Endothelial cell of umbilical vein (primary cell): ENCODE measurements at regions not wholly inside any gene's neighbourhood (a gene's known extent, or its start where the extent isn't known, plus 50 kb on each side); places are given as distances from the start of the nearest gene placed in this dataset.
"Not testable (repeated sequence)": the region's sequence is repeated elsewhere in the genome, so short reads cannot be mapped to it uniquely, and the experiment has no call there.

ENCODE experiments used
- BruUV-seq: library from RNA; stranded (reverse); fragments of 400-500 nt; replicated peaks from 2 replicates; lab custom pipeline; 2021; lab: Mats Ljungman, UMichigan
- CTCF ChIA-PET: fragments of 300-600, 350-600 bp; sonication (Branson Sonifier 250); formaldehyde crosslinking; loops from one replicate; lab custom pipeline; 2021; ENCODE audit warnings: antibody characterized with exemption, inconsistent platforms; lab: Charles Lee
- POLR2A ChIA-PET: fragments of 300-600, 350-600 bp; sonication (Branson Sonifier 250); formaldehyde crosslinking; loops from one replicate; lab custom pipeline; 2021; ENCODE audit warnings: antibody characterized with exemption, inconsistent platforms; lab: Charles Lee
- DNase-seq: peaks from one replicate; pipeline ENCODE4 v3.0.0-alpha.2; 2011; ENCODE audit warnings: low read depth, low spot score
- FAIRE-seq: peaks from 2 replicates; lab custom pipeline; 2011; peaks lifted over from hg19 to GRCh38; lab: Jason Lieb, UNC
- H2AFZ ChIP-seq: 2 replicates; pipeline ENCODE4 v1.6.0; 2012; ENCODE audit warnings: low read depth, low read length, control low read depth, inconsistent platforms
- H3K27ac ChIP-seq: 2 replicates; pipeline ENCODE4 v1.5.1; 2011; ENCODE audit warnings: low read depth, mild to moderate bottlenecking, control low read depth, low read length, moderate library complexity; ENCODE audit not compliant: insufficient read depth
- H3K27me3 ChIP-seq, 2 experiments: 2 replicates each; pipeline versions ENCODE4 v1.6.0 to v1.6.1; 2011; ENCODE audit warnings: low read length in 2 of 2, mixed read lengths in 1 of 2; ENCODE audit not compliant: control insufficient read depth in 2 of 2, insufficient read depth in 2 of 2
- H3K36me3 ChIP-seq, 2 experiments: 2 replicates in 1 of 2; 3 replicates in 1 of 2; pipeline ENCODE4 v1.5.1; 2011; ENCODE audit warnings: low read length in 2 of 2, mild to moderate bottlenecking in 1 of 2, moderate library complexity in 1 of 2; ENCODE audit not compliant: control insufficient read depth in 2 of 2, insufficient read depth in 2 of 2; ENCODE audit errors: extremely low read depth in 1 of 2
- H3K4me1 ChIP-seq: 3 replicates; pipeline ENCODE4 v1.5.1; 2011; ENCODE audit warnings: mild to moderate bottlenecking, low read length; ENCODE audit not compliant: control insufficient read depth, insufficient read depth; ENCODE audit errors: extremely low read depth
- H3K4me2 ChIP-seq: 2 replicates; pipeline ENCODE4 v1.6.1; 2011; ENCODE audit warnings: low read length, control low read depth, mixed read lengths; ENCODE audit not compliant: insufficient read depth
- H3K4me3 ChIP-seq, 3 experiments: fragments of 200-600 bp in 1 of 3; sonication (generic), shearing (Covaris generic) in 1 of 3; replicated peaks in 1 of 3; 2 replicates each; pipeline ENCODE4 v1.5.1; 2011 to 2016; ENCODE audit warnings: control low read depth in 3 of 3, low read length in 3 of 3, mild to moderate bottlenecking in 2 of 3, inconsistent platforms in 1 of 3, low read depth in 1 of 3, moderate library complexity in 1 of 3; ENCODE audit not compliant: insufficient read depth in 1 of 3
- H3K79me2 ChIP-seq: 2 replicates; pipeline ENCODE4 v1.6.0; 2012; ENCODE audit warnings: low read length, inconsistent platforms; ENCODE audit not compliant: control insufficient read depth, insufficient read depth
- H3K9ac ChIP-seq: replicated peaks from 2 replicates; pipeline ENCODE3; 2011; ENCODE audit warnings: low read length, control low read depth; ENCODE audit not compliant: insufficient read depth; ENCODE audit errors: extremely low read depth
- H3K9me1 ChIP-seq: replicated peaks from 3 replicates; pipeline ENCODE4 v1.6.0; 2011; ENCODE audit warnings: mild to moderate bottlenecking, low read length; ENCODE audit not compliant: control insufficient read depth, insufficient read depth; ENCODE audit errors: extremely low read depth
- H3K9me3 ChIP-seq: replicated peaks from 2 replicates; pipeline ENCODE4 v1.5.1; 2012; ENCODE audit warnings: low read length, inconsistent platforms; ENCODE audit not compliant: control insufficient read depth, insufficient read depth
- H4K20me1 ChIP-seq: replicated peaks from 2 replicates; pipeline ENCODE3; 2011; ENCODE audit warnings: mild to moderate bottlenecking, low read length; ENCODE audit not compliant: control insufficient read depth, insufficient read depth; ENCODE audit errors: extremely low read depth
- dilution Hi-C: fragments of 300-500 bp; cut with MboI; formaldehyde crosslinking; loops from one replicate; pipeline ENCODE4 v1.15.0; 2019; ENCODE audit warnings: low sequenced_read_pairs; ENCODE audit not compliant: extremely low pct_ligation_motif_present
- intact Hi-C: fragments of 100-400 bp; cut with micrococcal nuclease; formaldehyde crosslinking; loops from one replicate; pipeline ENCODE4 v1.10.0; 2022

GRCh38 chr12:131285905-131286295 is 332.2 kb downstream of the ADGRD1 start:
- H3K27ac ChIP-seq, H3K4me1 ChIP-seq, CTCF ChIA-PET, dilution Hi-C loops, POLR2A ChIA-PET, intact Hi-C loops, H3K9me1 ChIP-seq, FAIRE-seq, H3K9me3 ChIP-seq, H3K79me2 ChIP-seq, H3K4me3 ChIP-seq, H3K4me2 ChIP-seq, DNase-seq, H3K9ac ChIP-seq, H3K27me3 ChIP-seq, H3K36me3 ChIP-seq, BruUV-seq, H2AFZ ChIP-seq, H4K20me1 ChIP-seq: not testable (repeated sequence)

GRCh38 chr12:131286301-131286700 is 332.6 kb downstream of the ADGRD1 start:
- H3K4me1 ChIP-seq, FAIRE-seq, dilution Hi-C loops, H3K27me3 ChIP-seq, H3K27ac ChIP-seq, H3K36me3 ChIP-seq, BruUV-seq, H3K4me2 ChIP-seq, H2AFZ ChIP-seq, POLR2A ChIA-PET, H3K9me1 ChIP-seq, H3K9ac ChIP-seq, H3K79me2 ChIP-seq, H3K4me3 ChIP-seq, H4K20me1 ChIP-seq, H3K9me3 ChIP-seq, CTCF ChIA-PET, DNase-seq, intact Hi-C loops: not testable (repeated sequence)
